WI38 (cell line): ENCODE measurements at regions not wholly inside any gene's neighbourhood (a gene's known extent, or its start where the extent isn't known, plus 50 kb on each side); places are given as distances from the start of the nearest gene placed in this dataset.

ENCODE experiments used
- H3K4me3 ChIP-seq: 2 replicates; pipeline ENCODE4 v1.5.1; 2011; ENCODE audit warnings: low read depth, mild to moderate bottlenecking, control low read depth, low read length
- TF ChIP-seq, protein P1 (sequence below): IDR thresholded peaks from 2 replicates; pipeline ENCODE4 v1.5.1; 2012; ENCODE audit warnings: low read depth, mild to moderate bottlenecking, control low read depth, low read length

DNA sequence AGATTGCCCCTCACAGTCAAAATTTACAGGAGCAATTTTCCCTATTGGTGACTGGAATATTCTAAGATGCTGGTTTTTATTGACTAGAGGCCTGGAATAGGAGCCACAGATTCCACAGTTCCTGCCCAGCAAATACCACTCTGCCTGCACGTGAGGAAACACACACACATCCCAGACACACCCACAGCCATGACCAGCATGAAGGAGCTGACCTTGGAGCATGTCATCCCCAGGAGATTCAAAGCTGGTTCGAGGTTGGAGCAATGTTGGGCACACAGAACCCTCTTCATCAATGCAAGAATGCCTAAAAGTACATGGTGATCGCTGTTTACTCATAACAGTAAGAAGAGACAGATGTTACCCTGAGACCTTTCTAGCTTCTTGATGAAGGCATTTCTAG, 244.6 kb upstream of the FOXQ1 start:
- no peak overlapping the region for H3K4me3 ChIP-seq
- TF ChIP-seq, protein P1, sequence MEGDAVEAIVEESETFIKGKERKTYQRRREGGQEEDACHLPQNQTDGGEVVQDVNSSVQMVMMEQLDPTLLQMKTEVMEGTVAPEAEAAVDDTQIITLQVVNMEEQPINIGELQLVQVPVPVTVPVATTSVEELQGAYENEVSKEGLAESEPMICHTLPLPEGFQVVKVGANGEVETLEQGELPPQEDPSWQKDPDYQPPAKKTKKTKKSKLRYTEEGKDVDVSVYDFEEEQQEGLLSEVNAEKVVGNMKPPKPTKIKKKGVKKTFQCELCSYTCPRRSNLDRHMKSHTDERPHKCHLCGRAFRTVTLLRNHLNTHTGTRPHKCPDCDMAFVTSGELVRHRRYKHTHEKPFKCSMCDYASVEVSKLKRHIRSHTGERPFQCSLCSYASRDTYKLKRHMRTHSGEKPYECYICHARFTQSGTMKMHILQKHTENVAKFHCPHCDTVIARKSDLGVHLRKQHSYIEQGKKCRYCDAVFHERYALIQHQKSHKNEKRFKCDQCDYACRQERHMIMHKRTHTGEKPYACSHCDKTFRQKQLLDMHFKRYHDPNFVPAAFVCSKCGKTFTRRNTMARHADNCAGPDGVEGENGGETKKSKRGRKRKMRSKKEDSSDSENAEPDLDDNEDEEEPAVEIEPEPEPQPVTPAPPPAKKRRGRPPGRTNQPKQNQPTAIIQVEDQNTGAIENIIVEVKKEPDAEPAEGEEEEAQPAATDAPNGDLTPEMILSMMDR: no peak

DNA sequence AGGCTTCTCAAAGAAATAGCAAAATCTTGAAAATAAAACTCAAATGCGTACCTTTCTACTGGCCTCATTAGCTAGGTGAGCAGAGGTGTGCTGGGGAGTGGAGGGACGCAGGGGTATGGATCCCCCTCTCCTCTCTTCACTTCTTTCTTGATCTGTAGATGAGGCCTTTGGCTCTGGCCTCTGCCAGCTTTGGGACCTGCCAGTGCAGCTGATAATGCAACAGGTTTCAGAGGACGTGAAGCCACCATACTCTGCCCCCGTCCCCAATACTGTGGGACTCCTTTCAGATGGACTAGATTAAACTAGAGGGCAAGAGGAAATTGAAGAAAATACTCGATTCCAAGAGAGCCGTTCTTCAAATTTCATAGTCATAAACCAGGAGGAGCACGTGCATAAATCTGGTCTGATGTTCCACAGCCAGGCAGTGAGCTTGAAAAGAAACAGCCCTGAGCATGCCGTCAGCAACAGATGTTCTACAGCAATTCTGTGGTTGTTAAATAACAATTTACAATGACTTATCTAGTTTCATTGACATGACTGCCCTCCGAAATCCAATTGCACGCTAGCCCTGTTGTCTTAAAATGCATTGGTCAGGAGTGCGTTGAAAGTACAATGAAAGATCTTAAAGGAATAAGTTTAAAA, 245.3 kb upstream of the FOXQ1 start:
- TF ChIP-seq, protein P1: no peak
- no peak overlapping the region for H3K4me3 ChIP-seq

DNA sequence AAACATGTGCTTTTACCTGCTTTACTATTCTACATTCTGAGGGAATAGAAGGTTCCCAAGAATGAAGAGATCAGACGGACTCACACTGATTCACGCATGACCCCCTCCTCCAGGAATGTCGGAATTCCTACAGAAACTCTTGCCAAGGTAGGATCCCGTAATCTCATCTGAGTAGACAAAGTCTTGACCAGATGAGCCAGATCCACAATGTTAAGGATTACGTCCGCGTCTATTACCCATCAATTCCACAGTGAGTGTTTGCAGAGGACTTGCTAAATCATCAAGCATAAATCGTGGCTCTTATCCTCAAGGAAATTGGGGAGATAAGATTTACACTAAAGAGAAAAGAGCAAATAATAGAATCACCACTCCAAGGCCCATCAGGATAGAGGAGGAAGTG, 245.9 kb upstream of the FOXQ1 start:
- TF ChIP-seq, protein P1: no peak
- no peak overlapping the region for H3K4me3 ChIP-seq

DNA sequence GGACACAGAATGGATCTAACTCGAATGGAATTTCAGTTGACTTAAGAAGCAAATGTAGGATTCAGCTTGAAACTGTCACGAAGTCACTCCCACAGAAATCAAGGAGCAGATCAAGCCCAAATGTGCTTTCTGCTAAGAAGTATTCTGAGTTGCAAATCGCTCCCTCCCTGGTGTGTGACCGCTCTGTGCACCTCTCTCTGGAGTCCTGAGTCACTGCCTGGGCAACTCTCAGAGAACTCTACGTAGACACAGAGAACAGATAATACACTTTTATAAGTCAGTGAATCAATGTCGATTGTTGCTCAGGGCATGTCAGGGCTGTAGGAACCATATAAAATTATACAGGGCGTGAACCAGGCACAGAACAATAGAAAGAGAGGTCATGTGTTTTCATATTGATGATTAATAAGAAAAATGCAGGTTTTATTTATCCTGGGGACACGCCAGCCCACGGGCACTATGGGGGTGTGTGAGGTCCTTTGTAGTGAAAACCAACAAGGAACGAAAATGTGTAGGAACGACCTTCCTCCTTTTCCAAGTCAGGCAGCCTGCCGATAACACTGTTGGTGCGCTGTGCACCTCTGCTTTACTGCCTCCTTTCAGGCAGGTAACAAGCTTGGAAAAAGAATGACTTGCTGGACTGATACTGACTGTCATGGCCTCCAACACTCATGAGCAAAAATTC, 248.1 kb upstream of the FOXQ1 start:
- TF ChIP-seq, protein P1: no peak
- no peak overlapping the region for H3K4me3 ChIP-seq

DNA sequence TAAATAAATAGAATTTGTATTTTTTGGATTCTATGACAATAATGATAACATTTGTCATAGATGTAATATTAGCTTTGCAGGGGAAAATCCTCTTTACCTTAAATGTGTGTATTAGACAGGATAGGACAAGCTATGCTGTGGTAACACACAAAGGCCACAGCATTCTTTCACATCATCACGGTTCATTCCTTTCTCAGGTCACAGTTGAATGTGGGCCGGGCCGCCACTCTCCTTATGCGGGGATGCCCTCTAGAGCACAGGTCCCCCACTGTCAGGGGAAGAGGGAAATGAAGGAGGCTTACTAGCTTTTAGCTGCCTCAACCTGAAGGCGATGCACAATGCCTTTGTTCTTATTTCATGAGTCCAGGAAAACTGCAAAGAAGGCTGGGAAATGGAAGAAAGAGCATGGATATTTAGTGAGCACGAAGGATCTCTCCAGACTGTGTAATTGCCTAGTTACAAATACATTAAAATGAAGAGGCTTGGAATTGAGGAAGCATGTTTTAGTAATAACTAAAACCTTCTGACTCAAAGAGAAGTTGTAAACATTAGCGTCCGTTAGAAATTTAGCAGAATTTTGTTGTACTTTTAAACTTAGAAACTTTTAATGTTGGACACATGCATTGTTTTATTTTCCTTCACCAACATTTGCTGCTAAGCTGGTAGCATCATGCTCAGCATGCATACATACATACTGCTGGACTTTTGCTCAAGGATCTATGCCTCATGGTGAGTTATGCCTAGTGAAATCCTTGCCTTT, 248.9 kb upstream of the FOXQ1 start:
- TF ChIP-seq, protein P1: no peak

DNA sequence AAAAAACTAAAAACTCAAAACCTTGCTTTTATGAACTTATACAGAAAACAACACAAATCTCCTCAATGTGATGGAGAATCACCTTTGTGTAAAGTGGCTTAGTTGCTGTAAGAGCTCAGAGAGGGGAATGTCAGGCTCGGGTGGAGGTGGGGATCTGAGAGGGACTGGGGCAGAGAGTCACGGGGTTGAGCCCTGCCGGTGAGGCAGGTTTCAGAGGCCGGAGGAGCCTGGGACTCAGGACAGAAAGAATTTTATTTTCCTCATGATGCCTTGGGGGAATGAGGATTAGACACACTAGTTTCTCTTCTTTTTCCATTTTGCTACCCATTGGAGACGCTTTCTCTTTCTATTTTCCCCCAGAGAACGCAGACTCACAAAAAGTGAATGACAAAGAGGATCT, 252.3 kb upstream of the FOXQ1 start:
- TF ChIP-seq, protein P1: no peak
- no peak overlapping the region for H3K4me3 ChIP-seq

More for the DNA sequence above, 248.9 kb upstream of the FOXQ1 start:
- H3K4me3 ChIP-seq: no peak overlapping the region
